NCI-H2081 treated with DMSO at 0.1 percent for 48 hours (cell line): ENCODE measurements at regions not wholly inside any gene's neighbourhood (a gene's known extent, or its start where the extent isn't known, plus 50 kb on each side); places are given as distances from the start of the nearest gene placed in this dataset.

ENCODE experiments used
- DNase-seq: peaks from one replicate; lab custom pipeline; 2025; lab: John Stamatoyannopoulos, UW

DNA sequence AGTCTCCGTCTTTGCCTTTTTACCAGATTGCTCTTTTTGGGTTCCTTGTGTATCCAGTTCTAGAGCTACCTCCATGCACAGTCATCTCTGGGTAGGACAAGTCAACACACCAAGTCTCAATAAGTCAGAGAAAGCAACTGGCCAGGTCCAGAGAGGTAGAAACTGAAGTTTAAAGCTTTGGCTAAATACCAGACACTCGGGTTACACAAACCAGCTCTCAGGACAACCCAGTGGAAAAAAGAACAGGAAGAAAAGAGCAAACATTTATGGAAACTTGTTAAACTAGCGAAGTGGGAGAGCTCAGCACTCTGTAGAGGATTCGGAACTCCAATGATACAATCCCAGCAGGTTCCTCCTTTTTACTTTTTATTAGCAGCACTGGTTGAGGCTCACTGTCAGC lies 291.0 kb upstream of the CPEB2 start:
- DNase-seq = no peak

DNA sequence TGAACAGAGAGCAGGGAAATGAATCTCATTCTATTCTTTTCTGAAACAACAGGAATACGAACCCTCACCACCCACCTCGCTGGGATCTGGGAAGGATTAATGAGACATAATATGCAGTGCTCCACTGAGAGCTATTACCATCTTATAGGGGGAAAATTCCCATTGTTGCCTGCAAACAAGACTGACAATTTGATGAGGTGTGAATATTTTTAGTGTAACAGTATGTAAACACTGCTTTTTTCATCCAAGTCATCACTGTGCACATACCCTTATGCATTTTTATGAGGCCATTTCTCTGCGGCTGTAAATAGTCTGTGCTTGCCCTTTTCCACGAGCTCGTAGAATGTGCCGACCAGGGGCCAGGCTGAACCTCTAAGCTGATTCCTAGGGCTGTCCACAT lies 285.6 kb upstream of the CPEB2 start:
- DNase-seq = no peak

GRCh38 chr4:14719053-14719452 lies 283.2 kb upstream of the CPEB2 start:
- no peak for DNase-seq

- DNase-seq = no peak
Observed at GRCh38 chr4:14726441-14726840, 275.8 kb upstream of the CPEB2 start.

GRCh38 chr4:14726877-14727361 lies 275.4 kb upstream of the CPEB2 start:
- DNase-seq = no peak

- no peak for DNase-seq
Observed at GRCh38 chr4:14729282-14730000, 272.8 kb upstream of the CPEB2 start.

- DNase-seq = no peak
Observed at GRCh38 chr4:14742054-14742453, 260.2 kb upstream of the CPEB2 start.

DNA sequence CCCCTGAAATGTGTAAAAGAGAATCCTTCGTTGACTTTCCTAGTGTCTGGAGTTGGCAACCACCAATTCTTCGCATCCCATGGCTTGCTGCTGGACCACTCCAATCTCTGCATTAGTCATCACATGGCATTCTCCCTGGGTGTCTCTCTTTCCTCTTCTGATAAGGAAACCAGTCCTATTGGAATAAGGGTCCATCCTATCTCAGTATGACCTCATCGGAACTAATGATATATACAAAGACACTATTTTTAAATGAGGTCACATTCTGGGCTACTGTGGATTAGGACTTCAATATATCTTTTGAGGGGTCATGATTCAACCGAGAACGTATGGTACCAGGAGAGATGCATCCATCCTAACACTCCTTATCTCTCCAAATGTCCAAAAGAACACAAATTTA lies 259.1 kb upstream of the CPEB2 start:
- DNase-seq = no peak

DNA sequence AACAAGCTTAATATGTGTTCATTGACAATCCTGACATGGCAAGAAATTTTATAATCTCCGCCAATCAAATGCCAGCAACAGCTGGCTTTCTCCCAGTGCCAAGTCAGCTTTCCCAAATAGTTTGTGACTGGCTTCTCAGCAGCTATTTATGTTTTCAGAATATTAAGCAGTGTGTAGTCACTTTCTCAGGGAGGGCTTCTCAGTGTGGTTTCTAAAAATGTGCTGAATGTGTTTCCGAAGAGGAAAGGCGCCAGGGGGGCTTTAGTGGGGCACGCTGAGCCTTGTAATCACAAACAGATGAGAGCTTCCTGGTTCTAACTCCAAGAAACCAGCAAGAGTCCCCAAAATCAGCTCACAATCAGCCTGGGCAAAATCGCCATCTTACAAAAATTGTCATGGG lies 258.7 kb upstream of the CPEB2 start:
- DNase-seq = no peak

DNA sequence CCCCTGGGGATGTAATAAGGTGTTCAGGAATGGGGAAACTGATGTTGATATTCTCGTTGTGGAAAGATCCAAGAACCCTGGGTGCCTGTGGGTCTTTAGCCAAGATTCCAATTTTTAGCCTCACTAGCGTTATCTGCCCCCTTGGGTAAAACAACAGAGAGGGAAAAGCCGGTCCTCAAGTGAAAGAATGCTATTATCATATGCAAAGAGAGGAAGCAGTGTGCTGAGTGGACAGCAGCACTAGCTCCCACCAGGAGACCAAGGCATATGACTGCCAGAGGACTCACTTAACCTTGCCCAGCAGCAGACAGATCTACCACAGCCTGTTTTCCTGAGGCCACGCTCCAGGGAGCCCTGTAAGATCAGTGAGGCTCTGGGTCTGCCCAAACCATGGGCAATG lies 257.9 kb upstream of the CPEB2 start:
- no peak for DNase-seq

DNA sequence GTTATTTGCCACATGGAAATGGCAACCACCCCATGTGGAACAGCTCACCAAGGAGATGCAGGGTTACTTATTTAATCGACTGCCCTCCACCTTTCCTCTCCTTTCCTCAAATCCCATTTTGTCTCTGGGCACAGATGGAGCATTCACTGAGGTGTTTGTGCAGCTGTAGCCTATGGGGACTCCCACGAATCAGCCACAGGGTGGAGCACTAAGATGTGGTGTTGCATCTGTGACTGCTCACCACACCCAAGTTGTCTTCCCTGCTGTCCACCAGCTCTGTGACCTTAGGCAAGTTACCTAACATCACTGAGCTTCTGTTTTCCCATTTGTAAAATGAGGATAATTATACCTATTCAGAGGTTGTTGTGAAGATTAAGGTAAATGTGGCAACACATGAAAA lies 252.4 kb upstream of the CPEB2 start:
- DNase-seq = no peak

DNA sequence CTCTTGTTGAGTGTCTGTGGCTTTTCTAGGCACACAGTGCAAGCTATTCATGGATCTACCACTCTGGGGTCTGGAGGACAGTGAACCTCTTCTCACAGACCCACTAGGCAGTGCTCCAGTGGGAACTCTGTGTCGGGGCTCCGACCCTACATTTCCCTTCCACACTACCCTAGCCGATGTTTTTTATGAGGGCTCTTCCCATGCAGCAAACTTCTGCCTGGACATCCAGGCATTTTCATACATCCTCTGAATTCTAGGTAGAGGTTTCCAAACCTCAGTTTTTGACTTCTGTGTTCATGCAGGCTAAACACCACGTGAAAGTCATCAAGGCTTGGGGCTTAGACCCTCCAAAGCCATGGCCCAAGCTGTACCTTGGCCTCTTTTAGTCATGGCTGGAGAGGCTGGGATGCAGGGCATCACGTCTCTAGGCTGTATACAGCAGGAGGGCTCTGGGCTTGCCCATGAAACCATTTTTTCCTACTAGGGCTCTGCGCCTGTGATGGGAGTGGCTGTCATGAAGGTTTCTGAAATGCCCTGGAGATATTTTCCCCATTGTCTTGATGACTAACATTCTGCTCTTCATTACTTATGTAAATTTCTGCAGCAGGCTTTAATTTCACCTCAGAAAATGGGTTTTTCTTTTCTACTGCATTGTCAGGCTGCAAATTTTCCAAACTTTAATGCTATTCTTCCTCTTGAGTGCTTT lies 249.8 kb upstream of the CPEB2 start:
- DNase-seq = no peak

- DNase-seq = no peak
Observed at GRCh38 chr4:14767142-14767541, 235.1 kb upstream of the CPEB2 start.

- no peak for DNase-seq
Observed at GRCh38 chr4:14768449-14768848, 233.8 kb upstream of the CPEB2 start.

DNA sequence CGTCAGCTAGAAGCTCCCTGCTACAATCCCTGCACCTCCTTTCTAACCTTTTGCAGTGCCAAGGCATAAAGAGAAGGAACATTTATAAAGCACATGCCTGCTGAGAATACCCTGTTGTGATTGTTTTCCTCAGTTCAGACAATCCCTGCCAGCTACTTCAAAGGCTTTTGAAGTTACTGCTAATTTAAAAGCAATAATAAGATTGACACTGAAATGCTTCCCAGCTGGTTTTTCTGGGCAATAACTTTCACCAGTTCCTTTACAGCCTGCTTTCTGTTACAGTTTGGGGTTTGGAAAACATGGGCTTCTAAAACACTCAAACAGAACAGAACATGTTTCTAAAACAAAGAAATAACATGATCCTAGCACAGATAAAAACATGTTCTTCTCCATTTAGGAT lies 232.3 kb upstream of the CPEB2 start:
- DNase-seq = no peak

- no peak for DNase-seq
Observed at GRCh38 chr4:14771094-14771493, 231.2 kb upstream of the CPEB2 start.

DNA sequence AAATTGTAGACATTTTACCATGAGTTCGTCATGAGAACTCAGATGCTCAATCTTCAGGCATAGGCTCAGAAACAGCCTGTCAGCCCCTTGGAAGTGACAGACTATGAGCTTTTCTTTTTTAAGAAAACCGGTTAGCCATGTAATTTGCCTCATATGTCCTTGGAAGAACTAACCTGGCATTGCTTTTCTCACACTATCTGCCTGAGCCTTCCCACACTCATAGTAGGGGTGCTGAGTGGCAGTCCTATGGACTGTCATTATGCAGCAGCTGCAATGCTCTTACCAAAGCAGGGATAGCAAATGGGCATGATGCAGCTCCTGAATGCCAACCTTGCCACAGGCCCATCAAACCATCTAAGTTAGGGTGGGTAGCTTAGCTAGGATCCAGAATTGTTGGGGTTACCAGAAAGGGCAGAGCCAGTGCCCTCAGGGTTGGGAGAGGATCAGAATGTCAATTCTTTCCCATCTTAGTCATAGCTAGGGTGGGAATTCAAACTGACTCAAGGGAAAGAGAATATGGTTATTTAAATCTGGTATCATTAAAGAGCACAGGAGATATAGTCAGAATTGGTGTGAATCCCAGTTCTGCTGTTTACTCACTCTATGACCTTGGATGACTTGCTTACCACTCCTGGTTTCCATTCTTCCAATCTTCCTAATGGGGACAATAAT lies 230.6 kb upstream of the CPEB2 start:
- no peak for DNase-seq

DNA sequence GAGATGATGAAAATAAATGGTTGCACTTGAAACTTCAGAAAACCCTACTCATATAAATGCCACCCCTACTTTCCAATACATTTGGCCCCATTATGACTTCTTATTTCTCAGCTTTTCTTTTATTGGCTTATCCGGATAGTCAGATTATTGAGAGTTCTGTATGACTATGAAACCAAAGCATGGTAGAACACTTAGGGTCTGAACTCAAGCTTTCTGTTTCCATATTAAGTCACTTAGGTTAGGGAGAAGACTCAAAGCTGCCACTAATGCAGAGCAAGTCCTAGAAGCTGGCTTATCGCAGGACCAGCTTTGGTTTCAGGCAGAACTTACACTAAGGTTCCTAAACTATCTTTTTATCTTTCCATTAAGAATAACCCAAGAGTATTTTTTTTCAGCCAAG lies 229.9 kb upstream of the CPEB2 start:
- no peak for DNase-seq

DNA sequence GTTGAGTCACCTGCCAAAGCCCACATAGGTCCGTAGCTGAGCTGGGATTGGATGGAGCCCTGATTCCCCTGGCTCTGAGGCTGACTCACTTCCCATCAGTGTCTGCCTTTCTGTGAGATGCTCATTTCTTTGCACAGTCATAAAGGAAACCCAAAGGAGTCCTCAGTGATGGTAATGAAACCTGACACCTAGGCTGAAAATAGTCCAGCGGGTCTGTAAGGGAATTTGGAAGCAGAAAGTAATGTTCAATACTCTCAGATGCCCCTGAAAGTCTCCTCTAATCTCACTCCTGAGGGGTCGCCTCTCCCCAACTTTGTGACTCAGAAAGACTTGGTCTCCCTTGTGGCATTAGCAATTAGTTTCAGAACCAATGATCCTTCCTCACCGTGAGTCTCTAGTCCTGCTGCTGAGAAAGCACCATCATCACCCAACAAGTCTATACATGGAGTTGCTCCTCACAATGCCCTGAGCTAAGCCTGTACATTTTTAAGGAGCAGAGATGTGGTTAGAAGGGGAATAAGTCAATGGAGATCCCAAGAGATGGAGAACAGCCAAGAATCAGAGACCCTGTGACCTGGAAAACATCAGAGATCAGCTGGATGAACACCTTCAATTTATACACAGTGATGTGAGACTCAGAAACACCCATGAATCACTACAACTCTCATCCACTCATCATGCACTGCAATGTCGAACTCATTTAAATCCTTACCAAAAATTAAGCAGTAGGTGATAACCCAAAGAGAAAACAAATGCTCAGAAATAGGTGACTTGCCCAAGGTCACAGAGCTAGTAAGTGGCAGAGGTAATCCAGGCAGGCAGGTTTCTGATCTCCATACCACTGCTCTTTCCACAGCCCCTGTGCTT lies 219.0 kb upstream of the CPEB2 start:
- DNase-seq = no peak

GRCh38 chr4:14787221-14787620 lies 215.1 kb upstream of the CPEB2 start:
- DNase-seq = no peak

DNA sequence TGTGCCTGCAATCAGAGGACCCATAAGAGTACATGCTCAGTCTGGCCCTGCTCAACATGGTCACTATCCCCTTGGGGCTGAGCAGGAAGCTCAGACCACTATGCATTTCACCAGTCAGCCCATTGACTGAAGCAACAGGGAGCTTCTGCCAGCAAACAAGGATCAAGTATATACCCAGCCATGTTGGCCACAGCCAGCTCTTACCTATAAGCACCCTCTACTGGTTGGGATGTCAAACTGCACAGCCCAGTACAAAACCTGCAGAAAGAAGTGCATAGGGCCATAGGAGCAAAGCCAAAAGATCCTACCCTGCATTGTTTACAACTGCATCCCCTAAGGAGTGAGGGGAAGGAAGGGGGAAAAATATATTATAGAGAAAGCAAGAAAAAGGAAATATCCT lies 214.4 kb upstream of the CPEB2 start:
- DNase-seq = no peak

DNA sequence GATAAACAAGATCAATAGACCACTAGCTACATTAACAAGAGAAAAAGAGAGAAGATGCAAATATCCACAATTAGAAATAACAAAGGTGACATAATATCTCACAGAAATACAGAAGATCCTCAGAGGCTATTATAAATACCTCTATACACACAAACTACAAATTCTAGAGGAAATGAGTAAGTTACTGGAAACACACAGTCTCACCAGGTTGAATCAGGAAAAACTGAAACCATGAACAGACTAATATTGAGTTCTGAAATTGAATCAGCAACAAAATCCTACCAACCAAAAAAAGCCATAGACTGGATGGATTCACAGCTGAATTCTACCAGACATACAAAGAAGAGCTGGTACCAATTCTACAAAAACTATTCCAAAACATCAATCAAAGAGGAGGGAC lies 211.8 kb upstream of the CPEB2 start:
- no peak for DNase-seq
